ENCODE measurements at regions not wholly inside any gene's neighbourhood (a gene's known extent, or its start where the extent isn't known, plus 50 kb on each side); places are given as distances from the start of the nearest gene placed in this dataset.

DNA sequence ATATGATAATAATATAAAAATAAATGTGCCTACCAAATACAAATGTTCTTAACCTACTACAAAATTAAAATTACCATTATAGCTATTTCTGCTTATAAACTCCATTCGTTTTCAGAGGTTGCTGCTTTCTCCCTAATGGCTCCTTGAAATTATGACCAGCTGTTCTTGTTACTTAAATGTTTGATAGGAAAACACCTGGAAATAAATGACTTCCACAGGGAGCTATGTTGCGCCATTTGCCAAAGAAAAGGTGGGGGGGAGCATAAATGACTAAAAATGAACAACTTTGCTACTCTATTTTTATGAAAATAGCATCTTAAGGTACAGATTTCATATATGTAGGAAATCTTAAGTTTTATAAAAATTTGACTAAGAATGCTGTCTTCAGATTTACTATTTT, 157.5 kb upstream of the MON1B start:
- H3K4me3 ChIP-seq (ENCODE audit: low read depth in 2 of 2, low read length in 2 of 2): no peak overlapping the region
- TF ChIP-seq, protein P1, sequence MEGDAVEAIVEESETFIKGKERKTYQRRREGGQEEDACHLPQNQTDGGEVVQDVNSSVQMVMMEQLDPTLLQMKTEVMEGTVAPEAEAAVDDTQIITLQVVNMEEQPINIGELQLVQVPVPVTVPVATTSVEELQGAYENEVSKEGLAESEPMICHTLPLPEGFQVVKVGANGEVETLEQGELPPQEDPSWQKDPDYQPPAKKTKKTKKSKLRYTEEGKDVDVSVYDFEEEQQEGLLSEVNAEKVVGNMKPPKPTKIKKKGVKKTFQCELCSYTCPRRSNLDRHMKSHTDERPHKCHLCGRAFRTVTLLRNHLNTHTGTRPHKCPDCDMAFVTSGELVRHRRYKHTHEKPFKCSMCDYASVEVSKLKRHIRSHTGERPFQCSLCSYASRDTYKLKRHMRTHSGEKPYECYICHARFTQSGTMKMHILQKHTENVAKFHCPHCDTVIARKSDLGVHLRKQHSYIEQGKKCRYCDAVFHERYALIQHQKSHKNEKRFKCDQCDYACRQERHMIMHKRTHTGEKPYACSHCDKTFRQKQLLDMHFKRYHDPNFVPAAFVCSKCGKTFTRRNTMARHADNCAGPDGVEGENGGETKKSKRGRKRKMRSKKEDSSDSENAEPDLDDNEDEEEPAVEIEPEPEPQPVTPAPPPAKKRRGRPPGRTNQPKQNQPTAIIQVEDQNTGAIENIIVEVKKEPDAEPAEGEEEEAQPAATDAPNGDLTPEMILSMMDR (IDR thresholded peaks at IDR 0.05): no peak
- TF ChIP-seq, protein P2, sequence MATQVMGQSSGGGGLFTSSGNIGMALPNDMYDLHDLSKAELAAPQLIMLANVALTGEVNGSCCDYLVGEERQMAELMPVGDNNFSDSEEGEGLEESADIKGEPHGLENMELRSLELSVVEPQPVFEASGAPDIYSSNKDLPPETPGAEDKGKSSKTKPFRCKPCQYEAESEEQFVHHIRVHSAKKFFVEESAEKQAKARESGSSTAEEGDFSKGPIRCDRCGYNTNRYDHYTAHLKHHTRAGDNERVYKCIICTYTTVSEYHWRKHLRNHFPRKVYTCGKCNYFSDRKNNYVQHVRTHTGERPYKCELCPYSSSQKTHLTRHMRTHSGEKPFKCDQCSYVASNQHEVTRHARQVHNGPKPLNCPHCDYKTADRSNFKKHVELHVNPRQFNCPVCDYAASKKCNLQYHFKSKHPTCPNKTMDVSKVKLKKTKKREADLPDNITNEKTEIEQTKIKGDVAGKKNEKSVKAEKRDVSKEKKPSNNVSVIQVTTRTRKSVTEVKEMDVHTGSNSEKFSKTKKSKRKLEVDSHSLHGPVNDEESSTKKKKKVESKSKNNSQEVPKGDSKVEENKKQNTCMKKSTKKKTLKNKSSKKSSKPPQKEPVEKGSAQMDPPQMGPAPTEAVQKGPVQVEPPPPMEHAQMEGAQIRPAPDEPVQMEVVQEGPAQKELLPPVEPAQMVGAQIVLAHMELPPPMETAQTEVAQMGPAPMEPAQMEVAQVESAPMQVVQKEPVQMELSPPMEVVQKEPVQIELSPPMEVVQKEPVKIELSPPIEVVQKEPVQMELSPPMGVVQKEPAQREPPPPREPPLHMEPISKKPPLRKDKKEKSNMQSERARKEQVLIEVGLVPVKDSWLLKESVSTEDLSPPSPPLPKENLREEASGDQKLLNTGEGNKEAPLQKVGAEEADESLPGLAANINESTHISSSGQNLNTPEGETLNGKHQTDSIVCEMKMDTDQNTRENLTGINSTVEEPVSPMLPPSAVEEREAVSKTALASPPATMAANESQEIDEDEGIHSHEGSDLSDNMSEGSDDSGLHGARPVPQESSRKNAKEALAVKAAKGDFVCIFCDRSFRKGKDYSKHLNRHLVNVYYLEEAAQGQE (IDR thresholded peaks at IDR 0.05; ENCODE audit: insufficient read depth in 1 of 2, low read depth in 2 of 2, low read length in 1 of 2): no peak
- TF ChIP-seq POLR2AphosphoS5 (IDR thresholded peaks at IDR 0.05; ENCODE audit: low read depth, low read length) (no peak), SIN3A (IDR thresholded peaks at IDR 0.05; ENCODE audit: borderline replicate concordance, insufficient read depth, low read depth, low read length) (no peak), TCF7L2 (IDR thresholded peaks at IDR 0.05; ENCODE audit: low read depth, low read length) (no peak)
- in situ Hi-C loops (cut with HindIII; ENCODE audit: low pct_unique_long_range_greater_than_20kb, low sequenced_read_pairs): no loop called here
- no peaks in the 10 kb centered on the region for H3K36me3 ChIP-seq (ENCODE audit: control insufficient read depth, insufficient read depth, low read length)
- H3K27me3 ChIP-seq (ENCODE audit: control insufficient read depth, insufficient read depth, low read length): no peaks in the 10 kb centered on the region
- H3K9me3 ChIP-seq (ENCODE audit: control insufficient read depth, insufficient read depth, low read depth, low read length): no peaks in the 10 kb centered on the region
- ChIA-PET CTCF (no interaction called here), POLR2A (no interaction called here)
- H3K4me1 ChIP-seq (ENCODE audit: control insufficient read depth, insufficient read depth, low read length): no peaks in the 10 kb centered on the region
- no peak overlapping the region for H3K27ac ChIP-seq (ENCODE audit: low read length)
- DNase-seq (ENCODE audit: low read depth, low spot score) (no peak), ATAC-seq (no peak)
- intact Hi-C loops (cut with micrococcal nuclease; ENCODE audit: unreplicated experiment): no loop called here
- no TSS peak for BruUV-seq (replicated peaks)

DNA sequence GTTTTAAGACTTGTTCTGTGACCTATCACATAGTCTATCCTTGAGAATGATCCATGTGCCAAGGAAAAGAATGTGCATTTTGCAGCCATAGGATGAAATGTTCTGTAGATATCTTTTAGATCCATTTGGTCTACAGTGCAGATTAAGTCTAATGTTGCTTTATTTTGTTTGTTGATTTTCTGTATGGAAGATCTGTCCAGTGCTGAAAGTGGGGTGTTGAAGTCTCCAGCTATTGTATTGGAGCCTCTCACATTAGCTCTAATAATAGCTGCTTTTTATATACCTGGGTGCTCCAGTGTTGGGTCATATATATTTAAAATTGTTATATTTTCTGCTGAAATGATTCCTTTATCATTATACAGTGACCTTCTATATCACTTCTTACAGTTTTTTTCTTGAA, 155.6 kb upstream of the MON1B start:
- Histone ChIP-seq H3K27ac (ENCODE audit: low read length) (no peak overlapping the region), H3K27me3 (ENCODE audit: control insufficient read depth, insufficient read depth, low read length) (no peaks in the 10 kb centered on the region), H3K9me3 (ENCODE audit: control insufficient read depth, insufficient read depth, low read depth, low read length) (no peaks in the 10 kb centered on the region), H3K4me3 (ENCODE audit: low read depth in 2 of 2, low read length in 2 of 2) (no peak overlapping the region), H3K36me3 (ENCODE audit: control insufficient read depth, insufficient read depth, low read length) (no peaks in the 10 kb centered on the region), H3K4me1 (ENCODE audit: control insufficient read depth, insufficient read depth, low read length) (no peaks in the 10 kb centered on the region)
- in situ Hi-C loops (cut with HindIII; ENCODE audit: low pct_unique_long_range_greater_than_20kb, low sequenced_read_pairs) (no loop called here), intact Hi-C loops (cut with micrococcal nuclease; ENCODE audit: unreplicated experiment) (no loop called here)
- CTCF ChIA-PET: no interaction called here
- TF ChIP-seq TCF7L2 (IDR thresholded peaks at IDR 0.05; ENCODE audit: low read depth, low read length) (no peak), POLR2AphosphoS5 (IDR thresholded peaks at IDR 0.05; ENCODE audit: low read depth, low read length) (no peak), SIN3A (IDR thresholded peaks at IDR 0.05; ENCODE audit: borderline replicate concordance, insufficient read depth, low read depth, low read length) (no peak)
- TF ChIP-seq, protein P1 (IDR thresholded peaks at IDR 0.05): no peak
- TF ChIP-seq, protein P2 (IDR thresholded peaks at IDR 0.05; ENCODE audit: insufficient read depth in 1 of 2, low read depth in 2 of 2, low read length in 1 of 2): no peak
- POLR2A ChIA-PET: no interaction called here
- BruUV-seq (replicated peaks): no TSS peak
- DNase-seq (ENCODE audit: low read depth, low spot score) (no peak), ATAC-seq (no peak)
